Adrenal gland (tissue), 9 donors: ENCODE measurements at regions not wholly inside any gene's neighbourhood (a gene's known extent, or its start where the extent isn't known, plus 50 kb on each side); places are given as distances from the start of the nearest gene placed in this dataset.
"Not testable (repeated sequence)": the region's sequence is repeated elsewhere in the genome, so short reads cannot be mapped to it uniquely, and the experiment has no call there.

Experiments used
- DNase-seq, 7 donors: peaks; one replicate each; pipeline ENCODE4 v3.0.0-alpha.2; 2019 to 2020
- H3K27ac ChIP-seq, 5 donors: fragments of 200-600 bp; sonication (generic) in 4 of 5; 1 replicate in 3 of 5; 2 replicates in 2 of 5; pipeline versions ENCODE4 v1.5.1 to v1.8.0; 2016 to 2020; ENCODE audit warnings: mild to moderate bottlenecking in 1 of 5
- H3K27me3 ChIP-seq: fragments of 200-600 bp; 2 replicates; pipeline ENCODE4 v1.8.0; 2021
- H3K36me3 ChIP-seq, 2 donors: fragments of 200-600 bp; replicated peaks in 1 of 2; 1 replicate in 1 of 2; 2 replicates in 1 of 2; pipeline versions ENCODE4 v1.5.1 to v1.8.0; 2018 to 2022
- H3K4me1 ChIP-seq, 2 donors: fragments of 200-600 bp; replicated peaks in 1 of 2; 1 replicate in 1 of 2; 2 replicates in 1 of 2; pipeline versions ENCODE4 v1.5.1 to v1.8.0; 2018 to 2021
- H3K4me3 ChIP-seq, 4 donors: fragments of 200-600 bp; sonication (generic) in 3 of 4; one replicate each; pipeline ENCODE4 v1.5.1; 2016 to 2018
- H3K9me3 ChIP-seq, 3 donors: fragments of 200-600 bp; sonication (generic) in 1 of 3; replicated peaks in 1 of 3; 1 replicate in 2 of 3; 2 replicates in 1 of 3; pipeline versions ENCODE4 v1.5.1 to v1.8.0; 2016 to 2021
- CTCF ChIP-seq, 6 experiments: fragments of 450-650 bp in 4 of 6; fragments of 200-600 bp in 2 of 6; sonication (generic) in 1 of 6; IDR thresholded peaks; 1 replicate in 5 of 6; 2 replicates in 1 of 6; pipeline versions ENCODE4 v1.5.1 to v1.8.0; 2016 to 2021; ENCODE audit warnings: antibody characterized with exemption in 6 of 6, mild to moderate bottlenecking in 2 of 6, moderate library complexity in 1 of 6
- POLR2A ChIP-seq, 2 donors: fragments of 450-650 bp; IDR thresholded peaks; one replicate each; pipeline ENCODE4 v1.6.1; 2017; ENCODE audit warnings: antibody characterized with exemption in 2 of 2, mild to moderate bottlenecking in 2 of 2, moderate library complexity in 1 of 2
- WGBS, 4 donors: extraction: QIAGEN DNeasy Blood & Tissue Kit in 2 of 4; methylation state at CpG; one replicate each; pipeline versions ENCODE4 v1.1.5 to v1.1.7; 2013 to 2017; 5-methylcytosine and 5-hydroxymethylcytosine counted together
- intact Hi-C, 2 donors: fragments of 100-400 bp; cut with DNase I; formaldehyde crosslinking; loops; one replicate each; pipeline versions ENCODE4 v1.14.1 to v1.15.0; 2022 to 2023
- donor health status: healthy with polysubstance abuse.
- donor health status: Bipolar disorder and iron deficiency.
- donor health status: DM: yes; HTN: yes; CAD: no.
- donor health status: DM: no; HTN: no; CAD: no.
- donor health status: DM: no; HTN: no; CAD: no.

DNA sequence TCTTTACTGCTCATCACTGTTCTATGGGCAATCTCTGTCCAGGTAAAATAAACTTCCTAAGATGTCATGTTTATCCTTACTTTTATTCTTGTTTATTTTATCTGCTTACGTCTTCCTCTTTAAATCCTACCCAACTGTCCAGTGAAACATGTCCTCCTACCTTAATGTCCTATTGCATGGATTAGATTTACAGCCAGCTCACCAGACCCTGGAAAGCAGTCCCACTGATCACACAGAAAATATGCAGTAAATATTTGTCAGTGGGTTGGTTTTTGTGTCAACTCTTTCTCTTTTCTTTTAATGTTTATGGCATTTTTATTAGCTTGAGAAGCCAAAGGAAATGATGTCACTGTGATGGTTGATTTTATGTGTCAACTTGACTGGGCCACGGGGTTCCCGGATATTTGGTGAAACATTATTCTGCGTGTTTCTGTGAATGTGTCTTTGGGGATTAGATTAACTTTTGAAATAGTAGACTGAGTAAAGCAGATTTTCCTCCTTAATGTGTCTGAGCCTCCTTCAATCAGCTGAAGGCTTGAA, 258.3 kb downstream of the SRGAP2C start:
- Histone ChIP-seq H3K4me3 (no peak overlapping the region), H3K4me1 (no peaks in the 10 kb centered on the region), H3K27ac (no peak overlapping the region), H3K27me3 (no peaks in the 10 kb centered on the region), H3K9me3 (no peaks in the 10 kb centered on the region), H3K36me3 (no peaks in the 10 kb centered on the region)
- DNase-seq = no peak
- TF ChIP-seq POLR2A (IDR thresholded peaks at IDR 0.05) (no peak), CTCF (IDR thresholded peaks at IDR 0.05) (no peak)
- intact Hi-C loops = no loop called here
- 71 to 89% (median 76%) methylated on average over 4 of the region's 4 CpGs for WGBS, 4 donors

- no peaks in the 10 kb centered on the region for H3K36me3 ChIP-seq
- intact Hi-C loops = no loop called here
- TF ChIP-seq POLR2A (IDR thresholded peaks at IDR 0.05) = no peak
- no peak for TF ChIP-seq CTCF (IDR thresholded peaks at IDR 0.05)
- DNase-seq = no peak
- H3K27me3 ChIP-seq = no peaks in the 10 kb centered on the region
- no peaks in the 10 kb centered on the region for H3K9me3 ChIP-seq
- no peaks in the 10 kb centered on the region for H3K4me1 ChIP-seq
- no peak overlapping the region for H3K4me3 ChIP-seq
- H3K27ac ChIP-seq = no peak overlapping the region
Observed at GRCh38 chr1:121444096-121444495, 259.3 kb downstream of the SRGAP2C start.

GRCh38 chr1:121445679-121446078, 260.9 kb downstream of the SRGAP2C start:
- Histone ChIP-seq H3K9me3 (no peaks in the 10 kb centered on the region), H3K27ac (no peak overlapping the region), H3K27me3 (no peaks in the 10 kb centered on the region), H3K4me3 (no peak overlapping the region), H3K4me1 (no peaks in the 10 kb centered on the region), H3K36me3 (no peaks in the 10 kb centered on the region)
- no peak for TF ChIP-seq POLR2A (IDR thresholded peaks at IDR 0.05)
- no peak for TF ChIP-seq CTCF (IDR thresholded peaks at IDR 0.05)
- DNase-seq = no peak
- intact Hi-C loops = no loop called here

DNA sequence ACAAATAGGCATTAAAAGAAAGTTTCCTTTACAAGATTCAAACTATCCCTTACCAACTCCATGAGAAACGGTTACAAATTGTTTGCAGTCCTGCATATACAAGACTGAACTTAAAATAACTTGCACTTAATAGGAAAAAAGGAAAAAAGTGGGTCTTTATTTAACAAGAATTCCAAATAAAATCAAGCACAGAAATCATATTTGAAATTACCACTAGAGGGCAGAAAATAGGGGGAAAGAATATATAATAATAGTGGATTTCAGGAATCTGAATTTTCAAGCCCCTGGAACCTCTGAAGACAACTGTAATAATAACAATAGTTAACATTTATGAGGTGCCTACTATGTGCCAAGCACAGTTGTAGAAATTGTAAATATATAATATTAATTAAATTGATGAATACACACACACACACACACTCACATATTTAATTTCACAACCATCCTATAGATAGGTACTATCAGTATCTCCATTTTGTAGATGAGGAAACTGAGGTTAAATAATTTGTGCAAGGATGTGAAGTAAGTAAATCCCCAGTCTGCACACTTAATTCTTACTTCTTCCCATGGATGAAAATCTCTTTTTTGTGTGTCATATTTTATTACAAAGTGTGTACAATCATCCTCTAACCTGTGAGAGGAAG, 262.6 kb downstream of the SRGAP2C start:
- intact Hi-C loops, H3K9me3 ChIP-seq, DNase-seq, H3K27ac ChIP-seq, H3K4me1 ChIP-seq, H3K27me3 ChIP-seq, H3K4me3 ChIP-seq, H3K36me3 ChIP-seq: not testable (repeated sequence)
- whole genome bisulfite sequencing, 4 donors = 7 to 16% (median 14%) methylated on average over 1 of the region's 1 CpG
- TF ChIP-seq CTCF (IDR thresholded peaks at IDR 0.05) = peak in 5 of 6 experiments; percentile 22 to 66 (median 49)

DNA sequence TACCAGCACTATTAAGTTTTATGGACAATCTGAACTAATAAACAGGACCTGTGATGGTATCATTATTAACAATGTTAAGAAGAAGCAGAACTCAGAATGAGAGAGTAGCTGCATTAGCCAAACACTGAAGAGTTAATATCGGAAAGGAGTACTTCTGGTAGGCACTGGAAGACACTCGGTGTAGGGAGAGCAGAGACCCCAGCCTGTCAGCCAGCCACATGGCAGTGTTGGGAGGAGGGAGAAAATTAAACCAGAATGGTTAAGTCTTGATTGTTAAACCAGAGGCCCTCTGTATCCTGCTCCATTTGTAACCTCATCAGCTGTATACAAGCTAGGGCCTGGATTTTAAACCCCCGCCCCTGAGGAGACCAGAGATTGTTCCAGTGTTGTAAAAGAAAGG, 263.3 kb downstream of the SRGAP2C start:
- H3K9me3 ChIP-seq, H3K27me3 ChIP-seq, DNase-seq, H3K4me3 ChIP-seq, H3K27ac ChIP-seq, intact Hi-C loops, H3K4me1 ChIP-seq, H3K36me3 ChIP-seq: not testable (repeated sequence)
- WGBS, 4 donors = 77 to 84% (median 81%) methylated on average over 3 of the region's 3 CpGs
